NK-92 (cell line): ENCODE measurements at regions not wholly inside any gene's neighbourhood (a gene's known extent, or its start where the extent isn't known, plus 50 kb on each side); places are given as distances from the start of the nearest gene placed in this dataset.

Experiments
- DNase-seq: peaks from one replicate; lab custom pipeline; 2025; ENCODE audit not compliant: unreplicated experiment; lab: John Stamatoyannopoulos, UW

DNA sequence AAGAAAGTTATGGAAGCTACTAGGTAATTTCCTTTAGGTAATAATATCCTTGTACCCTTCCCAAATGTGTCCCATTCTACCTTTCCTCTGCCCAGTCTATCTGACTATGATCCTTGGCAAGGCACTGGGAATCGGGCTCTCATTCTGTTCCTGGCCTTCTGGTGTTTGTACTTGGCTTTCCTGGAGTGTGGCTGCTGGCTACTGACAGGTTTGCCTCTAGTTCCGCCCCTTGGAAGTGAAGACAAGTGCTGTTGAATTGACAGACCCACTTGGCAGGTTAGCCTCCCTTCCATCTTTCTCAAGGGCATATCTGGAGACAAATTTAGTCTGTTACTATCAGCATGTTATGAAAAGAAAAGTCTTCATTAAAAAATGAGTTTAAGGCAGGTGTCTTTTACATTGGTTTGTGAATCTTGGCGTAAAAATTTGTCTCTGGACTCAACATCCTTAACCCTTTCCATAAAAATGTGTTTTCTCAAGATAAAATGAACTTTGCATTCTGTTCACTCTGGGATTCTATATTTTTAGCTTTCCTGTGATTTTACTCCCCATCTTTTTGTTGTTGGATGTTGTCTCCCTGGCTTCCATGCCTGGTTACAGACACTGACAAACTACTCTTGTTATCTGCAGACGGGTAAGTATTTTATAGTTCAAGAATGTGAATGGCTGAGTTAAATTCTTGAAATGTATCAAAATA, 287.4 kb upstream of the PDGFD start:
- no peak for DNase-seq

DNA sequence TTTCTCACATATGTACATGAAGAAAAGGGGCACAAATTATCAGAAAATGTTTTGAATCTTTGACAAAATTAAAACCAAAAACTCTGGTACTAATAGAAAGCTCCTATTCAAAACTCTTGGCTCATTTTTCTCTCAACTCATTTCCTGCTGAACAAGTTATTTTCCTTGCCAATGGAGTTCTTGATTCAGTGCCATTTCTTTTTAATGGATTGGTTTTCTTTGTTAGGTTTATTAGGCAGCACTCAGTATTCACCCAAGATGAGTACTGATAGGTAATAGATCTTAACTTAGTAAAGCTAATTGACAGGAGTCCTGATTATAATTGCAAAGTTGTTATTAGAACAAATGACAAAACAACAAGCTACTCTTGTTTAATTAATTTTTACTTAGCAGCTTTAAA, 279.4 kb upstream of the PDGFD start:
- DNase-seq = no peak

DNA sequence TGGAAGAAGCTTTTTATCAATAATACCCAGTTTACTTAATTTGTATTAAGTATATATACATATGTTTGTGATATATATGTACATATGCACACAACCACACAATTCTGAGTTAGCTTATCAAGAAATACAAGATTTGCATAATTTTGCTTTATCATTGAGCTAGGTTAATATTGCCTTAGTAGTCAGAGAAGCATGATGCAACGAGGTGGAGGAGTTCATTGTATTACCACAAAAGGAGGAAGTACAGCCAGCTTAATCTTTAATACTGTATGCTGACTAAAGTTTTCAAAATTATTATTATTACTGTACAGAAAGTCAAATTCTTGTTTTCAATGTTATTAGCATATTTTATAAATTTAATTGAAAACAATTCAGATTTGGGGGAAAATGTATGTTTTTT, 278.4 kb upstream of the PDGFD start:
- DNase-seq = no peak

DNA sequence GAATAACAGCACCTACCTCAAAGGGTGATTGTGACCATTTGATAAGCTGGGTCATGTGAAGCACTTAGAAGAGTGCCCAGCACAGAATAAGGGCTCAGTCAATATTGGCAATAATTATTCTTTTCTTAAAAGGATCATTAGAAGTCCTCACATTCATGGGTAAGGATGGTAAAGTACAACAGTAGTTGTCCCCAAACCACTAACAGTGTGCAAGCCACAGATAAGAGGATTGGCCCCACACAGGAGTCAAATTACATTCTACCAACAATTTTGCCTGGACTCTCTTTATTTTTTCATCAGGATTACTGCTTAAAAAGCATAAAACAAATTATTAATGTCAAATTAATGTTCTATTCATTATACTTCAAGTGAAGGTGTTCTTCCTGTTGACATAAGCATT, 271.5 kb upstream of the PDGFD start:
- no peak for DNase-seq

DNA sequence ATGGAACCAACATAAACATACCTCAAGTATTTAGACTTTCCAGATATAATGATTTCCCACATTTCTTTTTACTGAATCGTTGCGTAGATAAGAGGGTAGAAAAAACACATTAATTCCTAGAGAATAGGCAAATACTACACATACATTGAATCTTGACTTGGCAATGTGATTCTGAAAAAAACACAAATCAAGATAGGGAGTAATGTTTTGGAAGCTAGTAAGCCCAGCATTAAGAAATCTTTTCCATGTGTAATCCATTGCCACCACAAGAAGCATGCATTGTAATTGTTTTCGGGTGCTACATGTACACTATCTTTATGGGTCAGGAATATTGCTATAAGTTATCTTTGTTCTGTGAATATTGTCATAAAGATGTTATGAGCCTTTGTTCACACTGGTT, 269.8 kb upstream of the PDGFD start:
- no peak for DNase-seq

DNA sequence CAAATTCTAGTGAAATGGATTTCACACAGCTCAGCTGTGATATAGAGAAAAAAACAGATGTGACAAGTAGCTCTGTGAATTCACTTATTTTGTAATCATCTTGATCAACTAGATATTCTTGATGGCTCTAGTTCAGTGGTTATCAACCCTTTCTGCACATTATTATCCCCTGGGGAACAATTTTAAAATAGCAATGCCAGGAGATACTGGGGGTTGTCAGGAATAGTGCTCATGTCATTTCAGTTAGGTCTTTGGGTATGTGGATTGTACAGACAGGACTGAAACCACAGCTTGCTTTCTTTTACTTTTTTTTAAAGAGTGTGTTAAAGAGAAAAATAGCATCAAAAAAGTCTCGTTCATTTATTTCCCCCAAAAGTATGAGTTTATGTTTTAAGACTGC, 269.0 kb upstream of the PDGFD start:
- DNase-seq = no peak

DNA sequence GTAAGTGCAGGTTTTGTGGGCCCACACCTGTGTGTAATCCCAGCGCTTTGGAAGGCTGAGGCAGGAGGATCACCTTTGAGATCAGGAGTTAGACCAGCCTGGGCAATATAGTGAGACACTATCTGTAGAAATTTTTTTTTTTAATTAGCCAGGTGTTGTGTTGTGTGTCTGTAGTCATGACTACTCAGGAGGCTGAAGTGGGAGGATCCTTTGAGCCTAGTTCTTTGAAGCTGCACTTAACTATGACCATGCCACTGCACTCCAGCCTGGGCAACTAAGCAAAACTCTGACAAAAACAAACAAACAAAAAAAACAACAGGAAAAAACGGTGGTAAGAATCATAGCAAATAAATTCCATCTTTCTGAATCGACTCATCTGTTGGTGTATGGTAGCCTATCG, 268.6 kb upstream of the PDGFD start:
- no peak for DNase-seq

- no peak for DNase-seq
Observed at GRCh38 chr11:104422324-104422944, 258.5 kb upstream of the PDGFD start.

DNA sequence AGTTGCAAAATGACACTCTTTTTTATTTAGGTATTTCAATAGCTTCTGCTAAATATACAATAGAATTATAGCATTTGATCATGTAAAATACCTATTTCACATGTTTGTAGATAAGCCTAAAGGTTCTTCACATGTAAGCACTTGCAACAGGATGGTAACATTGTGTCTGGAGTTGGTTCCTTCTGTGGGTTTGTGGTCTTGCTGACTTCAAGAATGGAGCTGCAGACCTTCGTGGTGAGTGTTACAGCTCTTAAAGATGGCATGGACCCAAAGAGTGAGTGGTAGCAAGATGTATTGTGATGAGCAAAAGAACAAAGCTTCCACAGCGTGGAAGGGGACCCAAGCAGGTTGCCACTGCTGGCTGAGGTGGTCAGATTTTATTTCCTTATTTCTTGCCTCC, 246.4 kb upstream of the PDGFD start:
- no peak for DNase-seq

DNA sequence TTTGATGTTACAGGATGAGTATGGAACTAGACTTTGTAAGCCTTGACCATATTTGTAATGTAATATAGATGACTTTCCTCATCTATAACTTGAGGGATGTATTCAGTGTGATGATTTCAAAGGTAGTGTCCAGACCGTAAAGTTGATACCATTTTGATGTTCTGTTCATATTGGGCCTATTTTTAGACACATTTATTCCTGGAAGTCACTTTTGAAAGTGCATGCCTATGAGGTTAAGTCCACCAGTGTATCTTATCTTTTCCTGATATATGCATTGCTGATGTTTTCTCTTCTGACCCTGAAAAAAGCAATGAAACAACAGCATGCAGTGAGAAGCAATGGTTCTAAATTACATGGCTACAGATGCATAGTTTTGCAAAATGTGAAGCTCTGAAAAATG, 244.7 kb upstream of the PDGFD start:
- no peak for DNase-seq

GRCh38 chr11:104405277-104405676, 241.3 kb upstream of the PDGFD start:
- DNase-seq = no peak

- DNase-seq = no peak
Observed at GRCh38 chr11:104404231-104405175, 240.6 kb upstream of the PDGFD start.

GRCh38 chr11:104402812-104403521, 239.0 kb upstream of the PDGFD start:
- no peak for DNase-seq

DNA sequence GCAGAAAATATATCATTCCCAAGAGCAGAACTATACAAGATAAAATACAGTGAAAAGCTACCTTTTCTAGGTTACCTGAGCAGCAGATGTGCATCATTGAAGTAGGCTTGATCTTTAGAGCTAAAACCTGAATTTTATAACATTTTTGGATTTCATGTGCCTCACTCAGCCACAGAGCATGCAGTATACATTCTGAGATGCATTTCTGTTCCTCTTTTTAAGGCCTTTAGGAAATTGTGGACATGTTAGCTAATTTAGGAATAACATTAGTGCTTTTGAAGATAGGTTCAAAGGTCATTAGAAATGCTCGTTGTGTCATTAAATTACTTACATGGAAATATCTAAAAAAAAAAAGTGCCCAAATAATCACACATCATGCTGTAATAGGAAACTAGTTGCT, 230.6 kb upstream of the PDGFD start:
- DNase-seq = no peak

DNA sequence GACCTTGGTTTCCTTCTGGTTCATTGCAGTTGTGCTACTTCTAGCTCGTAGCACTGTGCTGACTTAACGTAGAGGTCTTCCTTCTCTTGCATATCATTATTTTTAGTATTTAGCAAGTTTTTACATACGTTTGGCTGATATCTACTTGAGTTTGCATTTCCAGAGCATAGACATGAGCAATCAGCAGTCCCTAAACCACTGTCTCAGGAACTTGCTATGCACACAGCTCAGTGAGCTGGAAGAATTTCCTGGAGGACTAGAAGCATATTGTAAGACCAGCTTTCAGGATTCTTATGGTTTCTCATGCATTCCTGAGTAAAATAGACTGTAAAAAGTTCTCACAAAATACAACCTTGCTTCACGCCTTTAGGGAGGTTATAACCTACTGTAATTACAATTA, 226.7 kb upstream of the PDGFD start:
- DNase-seq = no peak

GRCh38 chr11:104385884-104386283, 221.9 kb upstream of the PDGFD start:
- no peak for DNase-seq

- no peak for DNase-seq
Observed at GRCh38 chr11:104380358-104380757, 216.4 kb upstream of the PDGFD start.

- no peak for DNase-seq
Observed at GRCh38 chr11:104372111-104372510, 208.2 kb upstream of the PDGFD start.

DNA sequence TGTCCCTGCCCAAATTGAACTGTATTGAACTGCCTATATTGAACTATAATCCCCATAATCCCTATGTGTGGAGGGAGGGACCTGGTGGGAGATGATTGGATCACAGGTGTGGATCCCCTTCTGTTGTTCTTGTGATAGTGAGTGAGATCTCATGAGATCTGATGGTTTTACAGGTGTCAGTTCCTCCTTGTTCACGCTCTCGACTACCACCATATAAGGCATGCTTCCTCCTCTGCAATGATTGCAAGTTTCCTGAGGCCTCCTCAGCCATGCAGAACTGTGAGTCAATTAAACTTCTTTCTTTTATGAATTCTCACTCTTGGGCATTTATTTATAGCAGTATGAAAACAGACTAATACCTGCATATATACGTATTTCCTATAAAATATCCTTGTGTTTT, 206.5 kb upstream of the PDGFD start:
- DNase-seq = no peak

GRCh38 chr11:104369761-104370160, 205.8 kb upstream of the PDGFD start:
- DNase-seq = no peak

- no peak for DNase-seq
Observed at GRCh38 chr11:104366321-104366734, 202.4 kb upstream of the PDGFD start.
